EH (cell line): ENCODE measurements at regions not wholly inside any gene's neighbourhood (a gene's known extent, or its start where the extent isn't known, plus 50 kb on each side); places are given as distances from the start of the nearest gene placed in this dataset.
"Not testable (repeated sequence)": the region's sequence is repeated elsewhere in the genome, so short reads cannot be mapped to it uniquely, and the experiment has no call there.

Experiments used
- DNase-seq: peaks from one replicate; pipeline ENCODE4 v3.0.0-alpha.2; 2015; ENCODE audit warnings: low read depth

- DNase-seq, result no peak
These were observed 841.3 kb upstream of the CTNND2 start for GRCh38 chr5:12745537-12745936.

DNA sequence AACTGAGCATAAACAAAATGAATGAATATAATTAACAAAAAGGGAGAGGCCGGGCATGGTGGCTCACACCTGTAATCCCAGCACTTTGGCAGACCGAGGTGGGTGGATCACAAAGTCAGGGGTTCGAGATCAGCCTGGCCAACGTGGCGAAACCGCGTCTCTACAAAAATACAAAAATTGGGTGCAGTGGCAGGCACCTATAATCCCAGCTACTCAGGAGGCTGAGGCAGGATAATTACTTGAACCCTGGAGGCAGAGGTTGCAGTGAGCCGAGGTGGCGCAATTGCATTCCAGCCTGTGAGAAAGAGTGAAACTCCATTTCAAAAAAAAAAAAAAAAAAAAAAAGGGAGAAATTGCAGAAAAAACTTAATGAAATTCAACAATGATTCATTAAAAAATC lies 839.3 kb upstream of the CTNND2 start:
- DNase-seq, result no peak

GRCh38 chr5:12730354-12730753 lies 826.1 kb upstream of the CTNND2 start:
- no peak for DNase-seq

DNA sequence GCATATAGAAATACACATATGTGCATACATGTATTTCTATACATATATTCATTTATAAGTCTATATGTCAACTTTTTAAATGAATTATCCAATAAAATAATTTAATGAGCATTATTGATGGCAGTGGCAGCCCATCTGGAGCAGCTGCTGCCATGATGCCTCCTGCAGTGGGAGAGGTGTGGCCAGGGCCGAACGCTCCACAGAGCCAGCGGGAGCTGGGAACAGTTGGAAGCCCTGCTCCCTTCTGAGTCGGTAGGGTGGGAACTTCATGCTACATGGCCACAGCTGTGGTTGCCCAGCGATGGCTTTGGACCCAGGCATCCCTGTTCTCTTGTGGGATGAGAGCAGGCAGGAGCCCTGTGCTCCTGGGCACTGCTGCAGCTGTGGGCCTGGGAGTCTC lies 812.4 kb upstream of the CTNND2 start:
- DNase-seq, result no peak

DNA sequence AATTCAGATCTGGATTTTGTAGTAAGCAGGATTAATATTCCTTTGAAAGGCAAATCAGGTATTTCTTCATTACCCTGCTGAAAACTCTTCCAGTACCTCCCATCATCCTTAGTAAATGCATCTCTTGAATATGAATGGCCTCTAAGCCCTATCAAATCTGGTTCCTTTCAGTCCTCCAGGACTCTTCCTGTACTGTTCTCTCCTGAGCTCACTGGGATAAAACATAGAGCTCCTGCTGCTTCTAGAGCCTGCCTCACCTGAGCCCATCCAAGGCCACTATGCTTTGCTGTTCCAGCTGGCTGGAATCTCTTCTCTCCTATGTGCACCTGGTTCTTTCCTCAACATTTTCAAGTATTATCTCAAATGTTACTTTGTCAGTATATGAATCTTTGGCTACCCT lies 803.3 kb upstream of the CTNND2 start:
- DNase-seq, result no peak

DNA sequence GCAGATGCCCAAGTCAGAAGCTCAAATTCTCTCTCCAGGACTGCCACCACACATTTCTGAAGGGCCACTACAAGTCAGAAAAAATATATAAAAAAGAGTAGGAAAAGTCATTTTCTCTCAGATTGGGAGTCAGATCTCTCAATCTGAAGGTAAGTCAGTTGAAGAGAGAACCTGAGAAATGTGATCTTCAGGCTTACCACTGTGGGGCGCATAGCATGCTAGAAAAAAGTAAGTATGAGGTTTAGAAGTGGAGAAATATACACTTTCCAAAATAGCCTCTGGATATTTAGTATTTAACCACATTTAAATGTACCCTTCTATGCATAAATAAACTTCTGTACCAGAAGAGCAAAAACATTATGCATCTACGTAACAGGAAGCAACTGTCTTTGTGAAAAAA lies 800.7 kb upstream of the CTNND2 start:
- no peak for DNase-seq

GRCh38 chr5:12703254-12703653 lies 799.0 kb upstream of the CTNND2 start:
- no peak for DNase-seq

- DNase-seq, result no peak
These were observed 791.4 kb upstream of the CTNND2 start for GRCh38 chr5:12695651-12696050.

DNA sequence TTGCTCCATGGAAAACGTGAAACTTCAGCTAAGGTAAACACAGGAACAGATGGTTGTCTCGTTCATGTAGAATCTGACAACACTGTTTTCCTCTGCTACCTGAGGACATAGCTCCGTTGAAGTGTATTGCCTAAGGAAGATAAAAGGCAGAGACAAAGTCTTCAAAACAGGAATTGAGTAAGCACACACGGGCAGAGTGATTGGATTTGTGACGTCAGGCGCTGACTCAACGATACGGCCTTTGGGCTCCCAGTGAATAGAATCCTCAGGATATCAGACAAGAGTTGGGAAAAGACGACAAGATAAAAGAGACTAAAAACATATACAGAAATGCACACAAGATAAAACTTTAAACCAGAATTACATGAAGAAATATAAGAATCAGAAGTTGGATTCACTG lies 787.1 kb upstream of the CTNND2 start:
- DNase-seq, result no peak

DNA sequence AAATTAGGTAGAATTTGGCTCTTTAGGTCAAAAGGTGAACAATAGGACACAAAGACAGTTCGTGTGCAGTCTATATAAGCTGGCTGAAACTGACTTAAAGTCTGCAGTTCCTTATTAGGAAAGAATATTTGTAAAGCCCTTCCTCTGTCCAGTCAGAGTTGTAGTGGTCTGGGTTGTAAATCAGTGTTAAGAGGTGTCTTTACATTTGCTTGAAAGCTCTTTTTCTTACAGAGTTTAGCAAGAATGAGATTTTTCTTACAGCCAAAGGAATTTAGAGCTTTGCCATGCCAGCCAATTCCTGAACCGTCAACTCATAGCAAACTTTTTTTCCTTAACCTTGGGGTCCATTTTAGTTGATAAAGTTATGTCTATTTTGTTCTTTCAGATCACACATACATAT lies 786.1 kb upstream of the CTNND2 start:
- no peak for DNase-seq

DNA sequence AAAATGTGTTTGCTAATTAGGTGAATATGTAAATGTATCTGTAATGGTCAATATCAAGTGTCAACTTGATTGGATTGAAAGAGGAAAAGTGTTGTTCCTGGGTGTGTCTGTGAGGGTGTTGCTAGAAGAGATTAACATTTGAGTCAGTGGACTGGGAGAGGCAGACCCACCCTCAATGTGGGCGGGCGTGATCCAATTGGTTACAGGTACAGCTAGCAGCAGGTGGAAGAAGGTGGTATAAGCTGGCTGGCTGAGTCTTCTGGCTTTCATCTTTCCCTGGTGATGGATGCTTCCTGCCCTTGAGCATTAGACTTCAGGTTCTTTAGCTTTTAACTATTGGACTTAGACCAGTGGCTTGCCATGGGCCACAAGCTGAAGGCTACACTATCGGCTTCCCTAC lies 779.0 kb upstream of the CTNND2 start:
- no peak for DNase-seq

GRCh38 chr5:12679731-12680130 lies 775.5 kb upstream of the CTNND2 start:
- DNase-seq, result no peak

GRCh38 chr5:12675959-12676358 lies 771.7 kb upstream of the CTNND2 start:
- no peak for DNase-seq

GRCh38 chr5:12672141-12672540 lies 767.9 kb upstream of the CTNND2 start:
- DNase-seq, result no peak

GRCh38 chr5:12669326-12669725 lies 765.1 kb upstream of the CTNND2 start:
- DNase-seq, result no peak

- DNase-seq, result no peak
These were observed 764.3 kb upstream of the CTNND2 start for GRCh38 chr5:12668564-12668963.

DNA sequence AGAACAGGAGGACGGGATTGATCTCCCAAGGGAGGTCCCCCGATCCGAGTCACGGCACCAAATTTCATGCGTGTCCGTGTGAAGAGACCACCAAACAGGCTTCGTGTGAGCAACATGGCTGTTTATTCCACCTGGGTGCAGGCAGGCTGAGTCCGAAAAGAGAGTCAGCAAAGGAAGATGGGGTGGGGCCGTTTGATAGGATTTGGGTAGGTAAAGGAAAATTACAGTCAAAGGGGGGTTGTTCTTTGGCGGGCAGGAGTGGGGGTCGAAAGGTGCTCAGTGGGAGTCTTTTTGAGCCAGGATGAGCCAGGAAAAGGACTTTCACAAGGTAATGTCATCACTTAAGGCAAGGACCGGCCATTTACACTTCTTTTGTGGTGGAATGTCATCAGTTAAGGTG lies 763.6 kb upstream of the CTNND2 start:
- not testable (repeated sequence) for DNase-seq

- DNase-seq, result not testable (repeated sequence)
These were observed 761.5 kb upstream of the CTNND2 start for GRCh38 chr5:12665772-12666171.

DNA sequence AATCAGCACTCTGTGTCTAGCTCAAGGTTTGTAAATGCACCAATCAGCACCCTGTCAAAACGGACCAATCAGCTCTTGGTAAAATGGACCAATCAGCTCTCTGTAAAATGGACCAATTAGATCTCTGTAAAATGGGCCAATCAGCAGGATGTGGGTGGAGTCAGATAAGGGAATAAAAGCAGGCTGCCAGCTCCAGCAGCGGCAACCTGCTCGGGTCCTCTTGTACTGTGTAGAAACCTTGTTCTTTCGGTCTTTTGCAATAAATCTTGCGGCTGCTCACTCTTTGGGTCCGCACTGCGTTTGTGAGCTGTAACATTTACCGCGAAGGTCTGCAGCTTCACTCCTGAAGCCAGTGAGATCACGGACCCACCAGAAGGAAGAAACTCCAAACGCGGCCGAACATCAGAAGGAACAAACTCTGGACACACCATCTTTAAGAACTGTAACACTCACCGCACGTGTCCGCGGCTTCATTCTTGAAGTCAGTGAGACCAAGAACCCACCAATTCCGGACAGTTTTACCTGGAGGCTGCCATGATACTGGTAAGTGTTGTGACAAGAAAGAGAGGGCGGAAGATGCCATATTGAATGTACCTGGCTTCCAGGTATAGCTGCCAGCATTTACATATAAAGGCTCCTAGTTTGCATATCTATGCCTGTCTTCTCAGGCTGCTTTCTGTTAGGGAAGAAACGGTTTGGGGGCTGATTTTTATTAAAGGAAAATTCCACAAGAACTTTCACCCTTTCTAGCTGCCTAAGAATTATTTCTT lies 758.5 kb upstream of the CTNND2 start:
- DNase-seq, result no peak

DNA sequence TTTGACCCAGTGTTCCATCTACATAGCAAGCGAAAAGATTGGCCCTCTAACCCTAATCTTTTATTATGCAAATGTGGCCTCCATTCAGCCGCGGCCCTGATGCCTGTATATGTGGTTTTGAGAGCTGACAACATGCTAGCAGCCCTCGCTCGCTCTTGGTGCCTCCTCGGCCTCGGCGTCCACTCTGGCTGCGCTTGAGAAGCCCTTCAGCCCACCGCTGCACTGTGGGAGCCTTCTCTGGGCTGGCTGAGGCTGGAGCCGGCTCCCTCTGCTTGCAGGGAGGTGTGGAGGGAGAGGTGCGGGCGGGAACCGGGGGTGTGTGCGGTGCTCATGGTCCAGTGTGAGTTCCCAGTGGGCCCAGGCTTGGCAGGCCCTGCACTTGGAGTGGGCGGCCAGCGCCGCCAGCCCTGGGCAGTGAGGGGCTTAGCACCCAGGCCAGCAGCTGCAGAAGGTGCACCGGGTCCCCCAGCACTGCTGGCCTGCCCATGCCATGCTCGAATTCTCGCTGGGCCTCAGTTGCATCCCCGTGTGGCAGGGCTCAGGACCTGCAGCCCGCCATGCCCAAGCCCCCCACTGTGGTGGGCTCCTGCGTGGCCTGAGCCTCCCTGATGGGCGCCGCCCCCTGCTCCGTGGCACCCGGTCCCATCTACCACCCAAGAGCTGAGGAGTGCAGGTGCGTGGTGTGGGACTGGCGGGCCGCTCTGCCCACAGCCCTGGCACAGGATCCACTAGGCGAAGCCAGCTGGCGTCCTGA lies 757.5 kb upstream of the CTNND2 start:
- no peak for DNase-seq

GRCh38 chr5:12660279-12661107 lies 756.2 kb upstream of the CTNND2 start:
- not testable (repeated sequence) for DNase-seq

GRCh38 chr5:12659686-12660085 lies 755.4 kb upstream of the CTNND2 start:
- DNase-seq, result no peak
